DMS153 treated with DMSO at 0.1 percent for 48 hours (cell line): ENCODE measurements at regions not wholly inside any gene's neighbourhood (a gene's known extent, or its start where the extent isn't known, plus 50 kb on each side); places are given as distances from the start of the nearest gene placed in this dataset.

Experiments used
- DNase-seq: peaks from one replicate; lab custom pipeline; 2025; ENCODE audit not compliant: unreplicated experiment; lab: John Stamatoyannopoulos, UW

DNA sequence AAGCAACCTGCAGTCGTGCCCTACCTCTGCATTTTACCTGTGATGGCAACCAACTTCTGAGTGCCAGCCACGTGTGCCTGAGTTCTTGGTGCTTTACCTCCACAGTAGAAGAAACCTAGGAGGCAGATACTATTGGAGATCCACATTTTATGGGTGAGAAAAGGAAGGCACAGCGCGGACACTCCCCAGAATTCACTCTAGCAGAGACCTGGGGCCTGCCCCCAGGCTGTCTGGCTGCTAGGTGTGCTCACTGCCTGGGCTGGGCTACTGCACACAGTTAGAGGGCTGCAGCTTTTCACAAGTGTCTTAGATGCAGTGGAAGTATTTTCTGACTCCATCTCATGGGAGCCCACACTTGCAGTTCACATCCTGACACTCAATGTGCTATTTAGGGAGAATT, 598.8 kb upstream of the ADAMTS16 start:
- no peak for DNase-seq

DNA sequence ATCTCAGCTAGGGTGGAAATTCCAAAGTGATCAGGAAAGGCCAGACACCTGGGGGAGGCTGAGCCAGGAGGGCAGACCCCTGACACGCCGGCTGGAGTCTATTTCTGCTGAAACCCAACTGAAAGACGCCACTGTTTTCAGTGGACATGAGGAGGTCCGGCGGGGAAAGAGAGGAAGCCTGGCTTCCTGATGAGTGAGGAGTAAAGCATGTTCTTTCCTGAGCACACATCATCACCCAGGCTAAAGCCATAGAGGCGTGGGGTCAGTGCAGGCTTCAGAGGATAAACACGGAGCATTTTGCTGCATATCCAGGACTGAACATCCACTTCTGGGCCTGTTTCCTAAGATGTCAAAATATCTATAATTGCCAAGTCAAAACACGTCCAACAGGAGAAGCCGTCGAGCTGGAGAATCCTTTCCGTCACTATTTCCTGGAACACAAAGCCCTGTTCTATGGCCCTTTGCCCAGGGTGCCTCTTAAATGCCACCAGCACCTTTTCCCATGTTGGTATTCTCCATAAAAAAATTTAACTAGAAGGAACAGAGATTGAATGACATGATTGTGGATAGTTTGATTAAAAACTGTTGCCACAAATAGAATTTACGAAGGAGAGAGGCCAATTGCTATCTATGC, 597.9 kb upstream of the ADAMTS16 start:
- DNase-seq = no peak

GRCh38 chr5:4544049-4544670, 596.0 kb upstream of the ADAMTS16 start:
- DNase-seq = no peak

GRCh38 chr5:4547547-4547946, 592.6 kb upstream of the ADAMTS16 start:
- no peak for DNase-seq

DNA sequence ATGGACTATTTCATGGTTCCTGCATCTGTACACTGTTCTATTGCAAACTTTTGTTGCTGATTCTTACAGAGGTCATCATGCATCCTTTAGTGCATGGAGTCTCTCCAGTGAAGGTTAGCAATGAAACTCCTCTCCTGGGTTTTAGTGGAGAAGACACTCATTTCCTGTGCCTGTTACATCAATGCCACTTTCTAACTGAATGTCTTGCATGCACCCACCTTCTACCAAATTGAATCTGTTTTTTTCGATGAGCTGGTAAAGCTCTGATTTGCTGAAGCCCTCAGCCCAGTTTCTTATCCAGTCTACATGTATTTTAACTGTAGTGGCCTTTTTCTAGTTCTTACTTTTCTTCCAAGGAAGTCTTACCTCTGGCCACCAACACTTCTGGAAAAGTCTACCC, 591.8 kb upstream of the ADAMTS16 start:
- no peak for DNase-seq

GRCh38 chr5:4549351-4549750, 590.8 kb upstream of the ADAMTS16 start:
- no peak for DNase-seq

- no peak for DNase-seq
Observed at GRCh38 chr5:4551034-4551433, 589.1 kb upstream of the ADAMTS16 start.

GRCh38 chr5:4553130-4553529, 587.0 kb upstream of the ADAMTS16 start:
- no peak for DNase-seq

DNA sequence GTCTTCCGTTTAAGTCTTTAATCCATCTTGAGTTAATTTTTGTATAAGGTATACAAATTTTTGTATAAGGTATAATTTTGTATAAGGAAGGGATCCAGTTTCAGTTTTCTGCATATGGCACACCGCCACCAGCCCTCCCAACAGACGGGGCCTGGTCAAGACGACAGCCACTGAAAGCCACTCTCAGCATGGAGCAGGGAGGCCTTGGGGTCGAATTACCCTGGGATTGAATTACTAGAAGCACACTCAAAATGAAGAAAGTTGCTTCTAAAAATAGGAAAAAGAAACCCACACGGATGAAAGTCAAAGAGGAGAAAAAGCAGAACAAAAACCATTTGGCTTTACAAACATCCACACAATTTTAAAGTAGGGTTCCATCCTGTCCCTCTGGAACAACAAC, 586.2 kb upstream of the ADAMTS16 start:
- DNase-seq = no peak

GRCh38 chr5:4555725-4556285, 584.3 kb upstream of the ADAMTS16 start:
- no peak for DNase-seq

GRCh38 chr5:4561403-4561802, 578.7 kb upstream of the ADAMTS16 start:
- no peak for DNase-seq

- DNase-seq = no peak
Observed at GRCh38 chr5:4563400-4563799, 576.7 kb upstream of the ADAMTS16 start.

DNA sequence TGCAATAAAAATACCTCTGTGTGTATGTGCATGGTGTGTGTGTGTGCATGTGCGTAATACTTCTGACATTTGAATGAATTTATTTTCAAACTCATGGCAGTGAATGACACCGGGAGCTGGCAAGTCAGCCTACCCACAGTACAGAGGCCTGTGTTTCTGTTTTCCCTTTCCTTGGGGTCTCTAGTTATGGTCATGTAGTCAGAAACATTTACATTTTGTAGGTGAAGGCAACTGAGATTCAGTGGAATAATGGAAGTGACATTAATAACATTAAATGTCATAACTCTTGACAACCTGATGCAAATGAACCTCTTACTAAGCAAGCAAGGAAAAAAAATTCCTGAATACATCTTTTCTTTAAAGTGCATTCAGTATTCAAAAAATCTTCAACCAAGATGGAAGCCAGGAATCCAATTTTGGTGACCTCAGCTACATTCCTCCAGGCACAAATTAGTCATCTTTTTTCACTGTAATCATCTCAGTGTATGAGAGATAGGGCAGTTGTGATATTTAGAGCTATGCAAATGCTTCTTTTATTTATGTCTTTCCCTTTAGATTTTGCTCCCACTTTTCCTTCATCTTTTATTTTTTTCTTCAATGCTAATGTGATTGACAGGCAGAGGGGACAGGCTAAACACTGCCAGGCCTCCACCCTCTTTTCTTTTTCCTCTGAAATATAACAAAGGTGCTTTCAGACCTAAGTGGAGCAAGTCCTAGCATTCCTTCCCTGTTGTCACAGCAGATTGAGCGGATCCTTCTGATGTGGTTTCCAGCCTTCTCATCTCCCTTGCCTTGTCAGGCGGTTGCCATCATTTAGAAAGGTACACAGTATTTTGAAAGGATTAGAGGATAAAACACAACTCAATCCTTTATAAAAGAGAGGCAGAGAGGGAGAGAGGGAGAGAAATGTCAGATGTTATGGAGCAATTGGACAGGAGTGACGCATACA, 569.8 kb upstream of the ADAMTS16 start:
- no peak for DNase-seq

DNA sequence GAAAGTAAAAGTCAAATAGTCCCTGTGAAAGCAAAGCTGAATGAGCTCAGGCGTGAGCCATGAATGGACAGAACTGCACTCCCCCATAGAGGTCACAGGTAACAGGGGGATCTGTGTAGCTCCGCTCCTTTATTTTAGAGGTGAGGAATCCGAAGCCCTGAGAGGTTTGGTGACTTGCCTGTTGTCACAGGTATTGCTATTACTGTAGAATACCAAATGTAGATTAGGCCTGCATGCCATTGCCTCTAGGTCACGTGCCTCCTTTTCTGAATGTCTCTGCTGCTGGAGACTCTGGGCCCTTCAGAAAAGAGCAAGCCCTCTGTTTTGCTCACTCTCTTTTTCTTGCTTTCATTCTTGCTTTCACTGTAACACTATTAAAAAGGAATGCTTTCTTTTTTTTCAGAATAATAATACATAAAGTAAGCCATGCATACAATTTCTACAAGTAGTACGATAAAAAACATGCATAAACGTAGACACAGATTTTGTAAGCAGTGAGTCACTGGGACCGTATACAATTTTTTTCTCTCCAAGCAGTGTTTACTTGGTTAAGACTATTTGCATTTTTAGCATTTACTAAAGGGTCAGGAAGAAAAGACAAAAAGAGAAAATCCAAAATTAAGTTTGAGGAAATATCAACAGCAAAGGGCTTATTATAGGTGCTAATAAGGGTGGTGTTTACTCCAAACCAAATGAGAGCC, 568.7 kb upstream of the ADAMTS16 start:
- no peak for DNase-seq

GRCh38 chr5:4572311-4573100, 567.6 kb upstream of the ADAMTS16 start:
- DNase-seq = no peak

DNA sequence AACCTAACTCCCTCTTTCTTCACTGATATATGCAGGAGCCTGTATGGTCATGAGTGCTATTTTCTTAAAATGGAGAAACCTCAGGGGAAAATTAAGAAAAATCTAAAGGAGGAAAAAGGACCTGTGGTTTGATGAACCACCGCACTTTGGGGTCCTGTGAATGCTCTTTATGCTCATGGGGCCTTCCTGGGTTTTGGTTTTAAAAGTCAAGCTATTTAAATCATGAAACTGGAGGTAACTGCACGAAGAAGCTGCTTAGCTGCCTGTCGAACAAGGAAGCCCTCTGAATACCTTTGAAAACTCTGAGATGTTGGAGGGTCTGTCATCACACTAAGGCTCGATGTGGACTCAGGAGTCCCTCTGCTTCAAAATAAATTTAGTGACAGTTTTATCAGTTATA, 564.5 kb upstream of the ADAMTS16 start:
- no peak for DNase-seq

DNA sequence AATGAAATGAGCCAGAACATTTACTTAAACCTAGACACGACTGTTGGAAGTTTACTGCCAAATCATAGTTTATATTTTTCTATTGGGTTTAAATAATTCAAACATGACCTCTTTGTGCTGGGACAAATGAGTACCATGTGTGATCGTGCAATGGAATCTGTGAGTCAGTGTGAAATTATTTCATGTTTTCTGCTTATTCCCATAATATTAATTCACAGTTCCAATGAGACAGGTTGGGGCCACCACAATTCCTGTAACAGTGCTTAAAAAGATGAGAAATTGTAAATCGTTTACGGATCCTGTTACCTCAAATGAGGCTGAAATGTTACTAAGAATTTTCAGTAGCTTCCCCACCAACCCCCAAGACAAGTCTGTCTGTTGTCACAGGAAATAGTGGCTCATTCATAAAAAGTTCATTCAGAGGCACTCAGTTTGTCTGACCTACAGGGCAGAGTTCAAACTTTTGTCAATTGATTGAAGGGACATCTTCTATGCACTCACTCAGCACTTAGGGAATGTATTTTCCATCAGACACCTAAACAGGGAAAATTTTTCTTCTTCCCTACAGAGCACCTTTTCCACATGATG, 563.9 kb upstream of the ADAMTS16 start:
- no peak for DNase-seq

DNA sequence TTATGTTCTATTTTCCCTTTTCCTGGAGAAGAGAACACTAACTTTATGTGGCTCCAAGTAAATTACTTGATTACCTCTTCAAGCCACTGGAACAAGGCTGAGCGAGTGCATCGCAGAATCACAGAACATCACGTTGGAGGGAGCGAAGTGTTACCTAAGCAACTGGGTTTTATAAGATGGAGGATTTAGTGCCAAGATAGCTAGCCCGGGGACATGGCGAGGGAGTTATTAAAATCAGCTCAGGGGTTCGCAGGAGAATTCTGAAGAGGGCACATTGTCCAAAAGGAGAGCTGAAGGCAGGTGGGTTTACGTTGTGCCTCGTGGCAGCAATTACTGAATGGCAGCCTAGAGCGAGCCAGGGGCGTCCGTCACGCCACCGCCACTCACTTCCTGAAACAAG, 563.2 kb upstream of the ADAMTS16 start:
- DNase-seq = no peak

DNA sequence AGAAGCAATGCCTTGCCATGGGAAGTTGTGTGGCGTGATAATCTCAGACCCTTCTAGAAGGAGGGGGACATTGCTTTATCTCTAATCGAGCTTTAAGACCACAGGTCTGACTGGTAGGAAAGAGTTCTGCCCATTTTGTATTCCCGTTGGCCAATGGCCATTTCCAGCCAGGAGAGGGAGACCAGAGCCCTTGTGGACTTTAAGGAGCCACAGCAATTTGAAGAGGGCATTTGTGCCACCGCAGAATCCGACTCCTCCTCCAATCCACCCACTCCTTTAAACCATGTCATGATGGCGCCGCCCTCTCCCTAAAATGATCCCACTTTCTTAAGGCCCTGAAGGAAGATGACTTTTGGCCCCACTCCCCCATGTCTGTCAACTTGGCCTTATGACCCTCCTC, 560.5 kb upstream of the ADAMTS16 start:
- DNase-seq = no peak

- DNase-seq = no peak
Observed at GRCh38 chr5:4580772-4581171, 559.4 kb upstream of the ADAMTS16 start.
